AG04450 (cell line): ENCODE measurements at regions not wholly inside any gene's neighbourhood (a gene's known extent, or its start where the extent isn't known, plus 50 kb on each side); places are given as distances from the start of the nearest gene placed in this dataset.

Source experiments
- CTCF ChIA-PET: fragments of 300-600, 350-600 bp; formaldehyde crosslinking; extraction: SDS; loops from one replicate; lab custom pipeline; 2022; ENCODE audit warnings: antibody characterized with exemption, inconsistent platforms; lab: Charles Lee
- POLR2A ChIA-PET: fragments of 350-600 bp; formaldehyde crosslinking; extraction: SDS; loops from one replicate; lab custom pipeline; 2021; ENCODE audit warnings: antibody characterized with exemption, inconsistent platforms; lab: Yijun Ruan, JAX
- DNase-seq: peaks from one replicate; pipeline ENCODE4 v3.0.0-alpha.2; 2011; ENCODE audit warnings: low read depth, low spot score
- H3K27ac ChIP-seq: one replicate; pipeline ENCODE4 v1.5.1; 2012; ENCODE audit warnings: low read depth, low read length, control low read depth
- H3K27me3 ChIP-seq: one replicate; pipeline ENCODE4 v1.6.0; 2012; ENCODE audit warnings: low read length; ENCODE audit not compliant: control insufficient read depth, insufficient read depth
- H3K4me3 ChIP-seq: 2 replicates; pipeline ENCODE4 v1.5.1; 2011; ENCODE audit warnings: mild to moderate bottlenecking, low read depth, low read length, control low read depth
- H3K9me3 ChIP-seq: 2 replicates; pipeline ENCODE4 v1.5.1; 2012; ENCODE audit warnings: low read length; ENCODE audit not compliant: control insufficient read depth, insufficient read depth
- CTCF ChIP-seq: IDR thresholded peaks from 2 replicates; pipeline ENCODE4 v1.5.1; 2011; ENCODE audit warnings: low read depth, low read length, control low read depth, inconsistent platforms

- no peak for DNase-seq
- CTCF ChIA-PET, result no interaction called here
- Histone ChIP-seq H3K9me3 (peaks cover 6% of the 10 kb centered on the region; the same call in 1 of the 2 replicates), H3K27me3 (no peaks in the 10 kb centered on the region), H3K27ac (no peak overlapping the region), H3K4me3 (no peak overlapping the region)
- POLR2A ChIA-PET, result no interaction called here
- TF ChIP-seq CTCF, result no peak
Measured at GRCh38 chr6:163719028-163719742, 304.7 kb downstream of the QKI start.

- Histone ChIP-seq H3K4me3 (no peak overlapping the region), H3K27ac (no peak overlapping the region), H3K9me3 (peaks cover 6% of the 10 kb centered on the region; the same call in 1 of the 2 replicates), H3K27me3 (no peaks in the 10 kb centered on the region)
- no peak for DNase-seq
- CTCF ChIA-PET, result no interaction called here
- TF ChIP-seq CTCF, result no peak
- POLR2A ChIA-PET, result no interaction called here
Measured at GRCh38 chr6:163718537-163718936, 304.0 kb downstream of the QKI start.

- TF ChIP-seq CTCF, result no peak
- Histone ChIP-seq H3K9me3 (peaks cover 6% of the 10 kb centered on the region; the same call in 1 of the 2 replicates), H3K4me3 (no peak overlapping the region), H3K27me3 (no peaks in the 10 kb centered on the region), H3K27ac (no peak overlapping the region)
- ChIA-PET POLR2A (no interaction called here), CTCF (no interaction called here)
- DNase-seq, result no peak
Measured at GRCh38 chr6:163717106-163717764, 302.7 kb downstream of the QKI start.

GRCh38 chr6:163716690-163717089 lies 302.2 kb downstream of the QKI start:
- Histone ChIP-seq H3K27ac (no peak overlapping the region), H3K4me3 (no peak overlapping the region), H3K9me3 (peaks cover 6% of the 10 kb centered on the region; the same call in 1 of the 2 replicates), H3K27me3 (no peaks in the 10 kb centered on the region)
- no peak for TF ChIP-seq CTCF
- POLR2A ChIA-PET, result no interaction called here
- CTCF ChIA-PET, result no interaction called here
- DNase-seq, result no peak

- no peak overlapping the region for H3K27ac ChIP-seq
- POLR2A ChIA-PET, result no interaction called here
- CTCF ChIA-PET, result no interaction called here
- H3K27me3 ChIP-seq, result no peaks in the 10 kb centered on the region
- DNase-seq, result no peak
- TF ChIP-seq CTCF, result no peak
- peaks cover 6% of the 10 kb centered on the region; the same call in 1 of the 2 replicates for H3K9me3 ChIP-seq
- H3K4me3 ChIP-seq, result no peak overlapping the region
Measured at GRCh38 chr6:163715846-163716245, 301.3 kb downstream of the QKI start.
